ENCODE measurements at regions not wholly inside any gene's neighbourhood (a gene's known extent, or its start where the extent isn't known, plus 50 kb on each side); places are given as distances from the start of the nearest gene placed in this dataset.
A peak's percentile ranks its signal among the peaks of the same experiment; 100 is the strongest.
"Not testable (repeated sequence)": the region's sequence is repeated elsewhere in the genome, so short reads cannot be mapped to it uniquely, and the experiment has no call there.

- no peak for DNase-seq (ENCODE audit: low spot score)
- peaks cover 0 to 10% of the 10 kb centered on the region in 2 donors for H3K4me1 ChIP-seq
Observed at GRCh38 chr14:65170768-65171507, 68.6 kb upstream of the MAX start.

GRCh38 chr14:65173973-65174693 lies 71.8 kb upstream of the MAX start:
- H3K9me3 ChIP-seq = no peaks in the 10 kb centered on the region
- TF ChIP-seq CTCF (IDR thresholded peaks at IDR 0.05) = no peak
- H3K4me3 ChIP-seq = no peak overlapping the region
- DNase-seq (ENCODE audit: low spot score) = no peak
- H3K36me3 ChIP-seq = no peaks in the 10 kb centered on the region
- H3K27me3 ChIP-seq = no peaks in the 10 kb centered on the region
- H3K27ac ChIP-seq = no peak overlapping the region
- peaks cover 0 to 10% of the 10 kb centered on the region in 2 donors for H3K4me1 ChIP-seq

More at GRCh38 chr14:65170768-65171507, 68.6 kb upstream of the MAX start:
- H3K4me3 ChIP-seq = peak overlapping the region; percentile 13 to 27
- H3K9me3 ChIP-seq = no peaks in the 10 kb centered on the region
- H3K27ac ChIP-seq = no peak overlapping the region
- H3K27me3 ChIP-seq = no peaks in the 10 kb centered on the region
- TF ChIP-seq CTCF (IDR thresholded peaks at IDR 0.05) = peak in 1 of 2 donors; percentile 33
- H3K36me3 ChIP-seq = no peaks in the 10 kb centered on the region

- no peak for TF ChIP-seq CTCF (IDR thresholded peaks at IDR 0.05)
- no peaks in the 10 kb centered on the region for H3K9me3 ChIP-seq
- DNase-seq (ENCODE audit: low spot score) = no peak
- H3K27ac ChIP-seq = no peak overlapping the region
- H3K27me3 ChIP-seq = no peaks in the 10 kb centered on the region
- H3K36me3 ChIP-seq = no peaks in the 10 kb centered on the region
- H3K4me1 ChIP-seq = peaks cover 0 to 10% of the 10 kb centered on the region in 2 donors
- no peak overlapping the region for H3K4me3 ChIP-seq
Observed at GRCh38 chr14:65174783-65175182, 72.5 kb upstream of the MAX start.

DNA sequence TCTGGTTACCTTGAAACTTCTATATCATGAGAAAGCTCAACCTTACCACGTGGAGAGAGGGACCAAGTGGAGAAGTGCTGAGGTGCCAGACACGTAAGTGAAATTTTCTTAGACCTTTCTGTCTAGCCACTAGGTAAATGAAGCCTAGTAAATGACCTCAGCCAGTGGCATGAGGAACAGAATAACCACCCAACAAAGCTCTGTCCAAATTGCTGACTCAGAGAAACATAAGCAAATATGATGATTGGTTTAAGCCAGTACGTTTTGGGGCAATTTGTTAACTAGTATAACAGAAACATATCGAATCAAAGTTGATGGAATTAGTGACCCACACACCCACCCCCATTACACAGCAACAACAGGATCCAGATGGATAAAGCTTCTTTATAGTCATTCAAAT lies 75.2 kb upstream of the MAX start:
- no peak for DNase-seq (ENCODE audit: low spot score)
- H3K4me1 ChIP-seq = peaks cover 0 to 5% of the 10 kb centered on the region in 2 donors

DNA sequence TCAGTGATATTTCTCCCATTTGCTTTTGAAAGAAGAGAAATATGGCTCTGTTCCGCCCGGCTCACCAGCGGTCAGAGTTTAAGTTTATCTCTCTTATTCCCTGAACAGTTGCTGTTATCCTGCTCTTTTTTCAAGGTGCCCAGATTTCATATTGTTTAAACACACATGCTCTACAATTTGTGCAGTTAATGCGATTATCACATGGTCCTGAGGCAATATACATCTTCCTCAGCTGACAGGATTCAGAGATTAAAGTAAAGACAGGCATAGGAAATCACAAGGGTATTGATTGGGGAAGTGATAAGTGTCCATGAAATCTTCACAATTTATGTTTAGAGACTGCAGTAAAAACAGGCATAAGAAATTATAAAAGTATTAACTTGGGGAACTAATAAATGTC lies 76.9 kb upstream of the MAX start:
- not testable (repeated sequence) for H3K27ac ChIP-seq; H3K4me3 ChIP-seq; DNase-seq (ENCODE audit: low spot score); H3K4me1 ChIP-seq; H3K27me3 ChIP-seq; H3K36me3 ChIP-seq
- H3K9me3 ChIP-seq = peaks cover 6 to 13% of the 10 kb centered on the region in 2 donors

More for the DNA sequence above, 75.2 kb upstream of the MAX start:
- H3K36me3 ChIP-seq = no peaks in the 10 kb centered on the region
- no peak overlapping the region for H3K4me3 ChIP-seq
- no peaks in the 10 kb centered on the region for H3K27me3 ChIP-seq
- no peak overlapping the region for H3K27ac ChIP-seq
- TF ChIP-seq CTCF (IDR thresholded peaks at IDR 0.05) = no peak
- H3K9me3 ChIP-seq = peaks cover 6 to 10% of the 10 kb centered on the region in 2 donors

- Histone ChIP-seq H3K4me1 (peaks cover 0 to 5% of the 10 kb centered on the region in 2 donors), H3K36me3 (no peaks in the 10 kb centered on the region), H3K27me3 (no peaks in the 10 kb centered on the region), H3K4me3 (no peak overlapping the region), H3K27ac (peak overlapping the region; percentile 16 to 17), H3K9me3 (peaks cover 6 to 13% of the 10 kb centered on the region in 2 donors)
- DNase-seq (ENCODE audit: low spot score) = peak; percentile 84
- no peak for TF ChIP-seq CTCF (IDR thresholded peaks at IDR 0.05)
Observed at GRCh38 chr14:65179918-65180724, 77.8 kb upstream of the MAX start.
